OCI-LY1 (cell line): ENCODE measurements at regions not wholly inside any gene's neighbourhood (a gene's known extent, or its start where the extent isn't known, plus 50 kb on each side); places are given as distances from the start of the nearest gene placed in this dataset.

Experiments
- H2AFZ ChIP-seq: fragments of 200-600 bp; sonication (generic), shearing (Covaris generic); 2 replicates; pipeline ENCODE4 v1.6.0; 2014; ENCODE audit warnings: antibody characterized with exemption, mild to moderate bottlenecking, low read length
- H3F3A ChIP-seq: fragments of 200-600 bp; sonication (generic), shearing (Covaris generic); 2 replicates; pipeline ENCODE4 v1.6.0; 2014; ENCODE audit warnings: mild to moderate bottlenecking, antibody characterized with exemption, low read length, moderate library complexity; ENCODE audit not compliant: insufficient read depth
- H3K27ac ChIP-seq: fragments of 200-600 bp; sonication (generic); 2 replicates; pipeline ENCODE4 v1.5.1; 2014; ENCODE audit warnings: low read length, mixed run types, mild to moderate bottlenecking, low read depth; ENCODE audit not compliant: poor library complexity, severe bottlenecking
- H3K27me3 ChIP-seq: fragments of 200-600 bp; sonication (generic); 2 replicates; pipeline ENCODE4 v1.6.0; 2014; ENCODE audit warnings: antibody characterized with exemption, mild to moderate bottlenecking, low read length, moderate library complexity; ENCODE audit not compliant: insufficient read depth
- H3K36me3 ChIP-seq: fragments of 200-600 bp; sonication (generic); 2 replicates; pipeline ENCODE4 v1.6.1; 2014; ENCODE audit warnings: mild to moderate bottlenecking, antibody characterized with exemption, low read length, moderate library complexity, mixed read lengths; ENCODE audit not compliant: insufficient read depth
- H3K4me1 ChIP-seq: fragments of 200-600 bp; sonication (generic); 2 replicates; pipeline ENCODE4 v1.5.1; 2014; ENCODE audit warnings: mild to moderate bottlenecking, low read length, moderate library complexity; ENCODE audit not compliant: insufficient read depth, severe bottlenecking
- H3K4me2 ChIP-seq: fragments of 200-600 bp; sonication (generic), shearing (Covaris generic); 2 replicates; pipeline ENCODE4 v1.6.1; 2014; ENCODE audit warnings: low read length
- H3K4me3 ChIP-seq: fragments of 200-600 bp; sonication (generic); 2 replicates; pipeline ENCODE4 v1.5.1; 2014; ENCODE audit warnings: low read length, low read depth, mild to moderate bottlenecking, mixed read lengths; ENCODE audit not compliant: poor library complexity, severe bottlenecking
- H3K79me2 ChIP-seq: fragments of 200-600 bp; shearing (Covaris generic); 2 replicates; pipeline ENCODE4 v1.6.1; 2016; ENCODE audit warnings: mixed run types, low read length, mixed read lengths; ENCODE audit not compliant: insufficient read depth
- H3K9ac ChIP-seq: fragments of 200-600 bp; sonication (generic), shearing (Covaris generic); 2 replicates; pipeline ENCODE4 v1.6.1; 2014; ENCODE audit warnings: mild to moderate bottlenecking, low read length, mixed read lengths
- H3K9me2 ChIP-seq: fragments of 200-600 bp; sonication (generic), shearing (Covaris generic); 2 replicates; pipeline ENCODE4 v1.6.1; 2014; ENCODE audit warnings: low read depth, mild to moderate bottlenecking, low read length, mixed read lengths
- H3K9me3 ChIP-seq: fragments of 200-600 bp; shearing (Covaris generic); 2 replicates; pipeline ENCODE4 v1.6.1; 2014; ENCODE audit warnings: low read length, mixed read lengths
- H4K20me1 ChIP-seq: fragments of 200-600 bp; sonication (generic), shearing (Covaris generic); 2 replicates; pipeline ENCODE4 v1.6.0; 2016; ENCODE audit warnings: mild to moderate bottlenecking, low read length; ENCODE audit not compliant: insufficient read depth
- EZH2 ChIP-seq: fragments of 200-600 bp; sonication (generic), shearing (Covaris generic); IDR thresholded peaks from 2 replicates; pipeline ENCODE4 v1.8.0; 2017; ENCODE audit warnings: borderline replicate concordance, mixed run types, mild to moderate bottlenecking, antibody characterized with exemption, low read length, moderate library complexity, mixed read lengths
- TF ChIP-seq, protein P1 (sequence below): fragments of 200-600 bp; sonication (generic), shearing (Covaris generic); IDR thresholded peaks from 2 replicates; pipeline ENCODE4 v1.5.1; 2017; ENCODE audit warnings: mild to moderate bottlenecking, antibody characterized with exemption, low read length, moderate library complexity, mixed read lengths

DNA sequence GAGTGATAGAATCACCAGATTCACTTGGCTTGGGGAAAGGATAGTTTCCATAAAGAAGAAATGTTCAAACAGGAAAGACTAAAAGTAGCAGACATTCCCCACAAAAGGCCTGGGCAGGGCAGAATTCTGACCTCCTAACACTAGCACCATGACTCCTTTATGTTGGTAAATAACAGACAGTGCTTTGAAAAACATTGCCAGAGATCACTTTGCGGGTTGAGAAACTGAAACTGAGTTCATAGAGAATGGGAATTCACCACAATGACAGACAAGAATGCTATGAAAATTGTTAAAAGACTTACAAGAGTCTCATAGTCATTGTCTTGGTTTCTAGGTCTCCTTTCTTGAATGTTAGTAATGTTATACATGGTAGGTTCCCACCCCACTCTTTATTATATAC, 172.5 kb upstream of the GLRA1 start:
- H2AFZ ChIP-seq, result no peak overlapping the region

DNA sequence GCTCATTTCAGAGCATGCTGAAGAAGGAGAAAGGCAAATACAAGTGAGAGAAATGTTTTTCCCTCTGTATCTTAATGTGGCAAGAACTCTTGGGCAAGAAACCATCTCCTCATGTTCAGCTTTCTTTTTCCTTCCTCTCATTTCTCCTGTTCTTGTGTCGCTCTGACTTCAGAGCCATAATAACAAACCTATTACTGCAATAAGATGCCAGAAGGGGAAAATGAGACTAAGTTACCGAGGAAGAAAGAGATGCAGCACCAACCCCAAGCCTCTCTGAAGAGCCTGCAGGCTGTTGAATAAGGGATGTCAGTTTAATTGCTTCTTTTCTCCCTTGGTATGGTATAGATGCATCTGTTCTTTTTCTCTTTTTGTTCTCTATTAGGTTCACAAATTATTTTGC, 170.1 kb upstream of the GLRA1 start:
- Histone ChIP-seq H3K36me3 (no peaks in the 10 kb centered on the region), H3K27me3 (no peaks in the 10 kb centered on the region), H3K9me3 (no peaks in the 10 kb centered on the region), H3K4me3 (no peak overlapping the region), H3K9me2 (no peaks in the 10 kb centered on the region), H3F3A (no peaks in the 10 kb centered on the region), H3K79me2 (no peaks in the 10 kb centered on the region), H4K20me1 (no peaks in the 10 kb centered on the region), H3K4me2 (no peak overlapping the region), H2AFZ (no peak overlapping the region), H3K27ac (no peak overlapping the region), H3K4me1 (no peaks in the 10 kb centered on the region), H3K9ac (no peak overlapping the region)
- TF ChIP-seq, protein P1, sequence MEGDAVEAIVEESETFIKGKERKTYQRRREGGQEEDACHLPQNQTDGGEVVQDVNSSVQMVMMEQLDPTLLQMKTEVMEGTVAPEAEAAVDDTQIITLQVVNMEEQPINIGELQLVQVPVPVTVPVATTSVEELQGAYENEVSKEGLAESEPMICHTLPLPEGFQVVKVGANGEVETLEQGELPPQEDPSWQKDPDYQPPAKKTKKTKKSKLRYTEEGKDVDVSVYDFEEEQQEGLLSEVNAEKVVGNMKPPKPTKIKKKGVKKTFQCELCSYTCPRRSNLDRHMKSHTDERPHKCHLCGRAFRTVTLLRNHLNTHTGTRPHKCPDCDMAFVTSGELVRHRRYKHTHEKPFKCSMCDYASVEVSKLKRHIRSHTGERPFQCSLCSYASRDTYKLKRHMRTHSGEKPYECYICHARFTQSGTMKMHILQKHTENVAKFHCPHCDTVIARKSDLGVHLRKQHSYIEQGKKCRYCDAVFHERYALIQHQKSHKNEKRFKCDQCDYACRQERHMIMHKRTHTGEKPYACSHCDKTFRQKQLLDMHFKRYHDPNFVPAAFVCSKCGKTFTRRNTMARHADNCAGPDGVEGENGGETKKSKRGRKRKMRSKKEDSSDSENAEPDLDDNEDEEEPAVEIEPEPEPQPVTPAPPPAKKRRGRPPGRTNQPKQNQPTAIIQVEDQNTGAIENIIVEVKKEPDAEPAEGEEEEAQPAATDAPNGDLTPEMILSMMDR, result no peak
- no peak for TF ChIP-seq EZH2

More for the DNA sequence above, 172.5 kb upstream of the GLRA1 start:
- no peak overlapping the region for H3K9ac ChIP-seq
- no peaks in the 10 kb centered on the region for H3K36me3 ChIP-seq
- H3F3A ChIP-seq, result no peaks in the 10 kb centered on the region
- no peaks in the 10 kb centered on the region for H3K4me1 ChIP-seq
- no peaks in the 10 kb centered on the region for H3K9me2 ChIP-seq
- H3K27me3 ChIP-seq, result no peaks in the 10 kb centered on the region
- no peaks in the 10 kb centered on the region for H3K9me3 ChIP-seq
- TF ChIP-seq EZH2, result no peak
- TF ChIP-seq, protein P1, result no peak
- H4K20me1 ChIP-seq, result no peaks in the 10 kb centered on the region
- no peak overlapping the region for H3K27ac ChIP-seq
- H3K4me3 ChIP-seq, result no peak overlapping the region
- no peak overlapping the region for H3K4me2 ChIP-seq
- no peaks in the 10 kb centered on the region for H3K79me2 ChIP-seq

DNA sequence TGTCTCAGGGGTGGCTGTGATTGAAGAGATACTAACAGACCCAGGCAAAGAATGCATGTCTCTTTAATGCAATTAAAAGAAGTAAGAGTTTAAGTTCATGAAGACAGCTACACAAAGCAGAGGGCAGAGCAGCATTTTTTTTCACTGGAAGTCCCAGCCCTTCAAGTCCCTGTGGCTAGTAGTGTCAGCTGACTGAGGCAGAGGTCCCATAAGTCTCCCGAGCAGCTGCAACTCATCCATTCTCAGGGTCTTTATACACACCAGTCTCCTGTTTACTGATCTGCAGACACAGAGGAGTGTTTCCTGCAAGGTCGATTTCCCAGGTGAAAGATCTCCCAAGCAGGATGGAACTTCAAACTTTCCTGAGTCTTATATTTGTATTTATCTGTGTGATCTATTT, 169.4 kb upstream of the GLRA1 start:
- Histone ChIP-seq H3K4me1 (no peaks in the 10 kb centered on the region), H3K4me3 (no peak overlapping the region), H3K27ac (no peak overlapping the region), H3K4me2 (no peak overlapping the region), H3K36me3 (no peaks in the 10 kb centered on the region), H2AFZ (no peak overlapping the region), H3K9ac (no peak overlapping the region), H3K27me3 (no peaks in the 10 kb centered on the region), H3K9me3 (no peaks in the 10 kb centered on the region), H3F3A (no peaks in the 10 kb centered on the region), H4K20me1 (no peaks in the 10 kb centered on the region), H3K79me2 (no peaks in the 10 kb centered on the region), H3K9me2 (no peaks in the 10 kb centered on the region)
- TF ChIP-seq, protein P1, result no peak
- no peak for TF ChIP-seq EZH2
